ENCODE measurements at regions not wholly inside any gene's neighbourhood (a gene's known extent, or its start where the extent isn't known, plus 50 kb on each side); places are given as distances from the start of the nearest gene placed in this dataset.

DNA sequence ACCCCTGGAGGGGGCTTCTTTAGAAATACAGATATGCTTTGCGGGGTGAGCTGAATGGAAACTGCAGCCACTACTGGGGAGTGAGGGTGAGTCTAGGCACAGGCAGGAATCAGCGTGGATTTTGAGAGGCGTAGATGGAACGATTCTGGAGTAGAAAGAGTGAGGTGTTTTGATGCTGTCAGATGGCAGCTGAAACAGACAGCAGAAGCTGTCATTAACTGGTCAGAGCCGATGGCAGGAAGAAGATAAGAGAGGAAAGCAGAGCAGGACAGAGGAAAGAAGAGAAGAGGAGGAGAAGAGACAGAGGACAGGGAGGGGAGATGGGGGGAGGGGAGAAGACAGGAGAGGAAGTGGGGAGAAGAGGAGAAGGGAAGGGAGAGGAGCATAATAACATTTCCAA lies 138.5 kb downstream of the LRIG2 start:
- Histone ChIP-seq H4K91ac (ENCODE audit: low read length) (no peak overlapping the region), H3K27me3 (ENCODE audit: control insufficient read depth in 1 of 2, insufficient read depth in 1 of 2, low read length in 2 of 2) (peaks cover 17 to 22% of the 10 kb centered on the region in 2 experiments), H3K9ac (ENCODE audit: low read length) (no peak overlapping the region), H3K36me3 (ENCODE audit: control insufficient read depth in 1 of 2, insufficient read depth in 2 of 2, low read depth in 1 of 2, low read length in 2 of 2) (no peaks in the 10 kb centered on the region), H3K79me1 (replicated peaks; ENCODE audit: low read length, poor library complexity, severe bottlenecking) (no peaks in the 10 kb centered on the region), H3K4me2 (ENCODE audit: low read length, poor library complexity, severe bottlenecking) (no peak overlapping the region), H2BK15ac (ENCODE audit: low read depth, poor library complexity, severe bottlenecking) (no peak overlapping the region), H3K18ac (ENCODE audit: low read depth in 1 of 2, low read length in 2 of 2) (no peak overlapping the region), H3K9me3 (ENCODE audit: control insufficient read depth, low read length) (no peaks in the 10 kb centered on the region), H3K27ac (ENCODE audit: low read length, poor library complexity, severe bottlenecking) (no peak overlapping the region), H2AK5ac (ENCODE audit: low read length, severe bottlenecking) (no peak overlapping the region), H2BK120ac (ENCODE audit: low read depth, low read length) (no peak overlapping the region), H3K23ac (ENCODE audit: low read length in 2 of 2) (no peak overlapping the region), H3K4me1 (ENCODE audit: control insufficient read depth, insufficient read depth, low read depth, low read length) (no peaks in the 10 kb centered on the region), H2BK12ac (ENCODE audit: low read length in 2 of 2) (no peak overlapping the region), H2AFZ (ENCODE audit: low read depth, low read length) (no peak overlapping the region), H3K4ac (ENCODE audit: low read depth in 1 of 2, low read length in 2 of 2) (no peak overlapping the region), H3K4me3 (ENCODE audit: insufficient read depth in 1 of 2, low read depth in 1 of 2, low read length in 2 of 2) (no peak overlapping the region), H4K8ac (ENCODE audit: low read length) (no peak overlapping the region), H2BK5ac (ENCODE audit: low read depth, low read length, poor library complexity, severe bottlenecking) (no peak overlapping the region), H3K14ac (ENCODE audit: low read length in 2 of 2) (no peak overlapping the region)
- 48% methylated on average over 5 of the region's 5 CpGs for WGBS
- DNase-seq = no peak

- H3K4me1 ChIP-seq (ENCODE audit: control insufficient read depth, insufficient read depth, low read depth, low read length) = peaks cover 2% of the 10 kb centered on the region
- peaks cover 9 to 20% of the 10 kb centered on the region in 2 experiments for H3K27me3 ChIP-seq (ENCODE audit: control insufficient read depth in 1 of 2, insufficient read depth in 1 of 2, low read length in 2 of 2)
- DNase-seq = no peak
- H3K36me3 ChIP-seq (ENCODE audit: control insufficient read depth in 1 of 2, insufficient read depth in 2 of 2, low read depth in 1 of 2, low read length in 2 of 2) = no peaks in the 10 kb centered on the region
- no peak overlapping the region for H3K23ac ChIP-seq (ENCODE audit: low read length in 2 of 2)
- no peak overlapping the region for H3K27ac ChIP-seq (ENCODE audit: low read length, poor library complexity, severe bottlenecking)
- no peak overlapping the region for H2BK12ac ChIP-seq (ENCODE audit: low read length in 2 of 2)
- H3K4me2 ChIP-seq (ENCODE audit: low read length, poor library complexity, severe bottlenecking) = no peak overlapping the region
- no peak overlapping the region for H2AFZ ChIP-seq (ENCODE audit: low read depth, low read length)
- H3K9ac ChIP-seq (ENCODE audit: low read length) = no peak overlapping the region
- no peak overlapping the region for H3K4ac ChIP-seq (ENCODE audit: low read depth in 1 of 2, low read length in 2 of 2)
- peak overlapping the region; percentile 3 for H2BK15ac ChIP-seq (ENCODE audit: low read depth, poor library complexity, severe bottlenecking)
- no peak overlapping the region for H2AK5ac ChIP-seq (ENCODE audit: low read length, severe bottlenecking)
- no peak overlapping the region for H3K18ac ChIP-seq (ENCODE audit: low read depth in 1 of 2, low read length in 2 of 2)
- H3K4me3 ChIP-seq (ENCODE audit: insufficient read depth in 1 of 2, low read depth in 1 of 2, low read length in 2 of 2) = no peak overlapping the region
- H3K9me3 ChIP-seq (ENCODE audit: control insufficient read depth, low read length) = no peaks in the 10 kb centered on the region
- no peak overlapping the region for H3K14ac ChIP-seq (ENCODE audit: low read length in 2 of 2)
- H4K91ac ChIP-seq (ENCODE audit: low read length) = no peak overlapping the region
- no peaks in the 10 kb centered on the region for H3K79me1 ChIP-seq (replicated peaks; ENCODE audit: low read length, poor library complexity, severe bottlenecking)
- H4K8ac ChIP-seq (ENCODE audit: low read length) = no peak overlapping the region
- 71% methylated on average over 3 of the region's 3 CpGs for WGBS
- no peak overlapping the region for H2BK120ac ChIP-seq (ENCODE audit: low read depth, low read length)
- H2BK5ac ChIP-seq (ENCODE audit: low read depth, low read length, poor library complexity, severe bottlenecking) = no peak overlapping the region
These were observed 142.0 kb downstream of the LRIG2 start for GRCh38 chr1:113215015-113215414.

GRCh38 chr1:113216664-113217063 lies 143.7 kb downstream of the LRIG2 start:
- Histone ChIP-seq H2BK15ac (ENCODE audit: low read depth, poor library complexity, severe bottlenecking) (no peak overlapping the region), H2AK5ac (ENCODE audit: low read length, severe bottlenecking) (no peak overlapping the region), H2BK5ac (ENCODE audit: low read depth, low read length, poor library complexity, severe bottlenecking) (no peak overlapping the region), H3K9me3 (ENCODE audit: control insufficient read depth, low read length) (no peaks in the 10 kb centered on the region), H3K4me3 (ENCODE audit: insufficient read depth in 1 of 2, low read depth in 1 of 2, low read length in 2 of 2) (no peak overlapping the region), H4K8ac (ENCODE audit: low read length) (no peak overlapping the region), H3K36me3 (ENCODE audit: control insufficient read depth in 1 of 2, insufficient read depth in 2 of 2, low read depth in 1 of 2, low read length in 2 of 2) (no peaks in the 10 kb centered on the region), H3K79me1 (replicated peaks; ENCODE audit: low read length, poor library complexity, severe bottlenecking) (no peaks in the 10 kb centered on the region), H3K27me3 (ENCODE audit: control insufficient read depth in 1 of 2, insufficient read depth in 1 of 2, low read length in 2 of 2) (peaks cover 3 to 6% of the 10 kb centered on the region in 2 experiments), H3K14ac (ENCODE audit: low read length in 2 of 2) (no peak overlapping the region), H3K9ac (ENCODE audit: low read length) (no peak overlapping the region), H3K27ac (ENCODE audit: low read length, poor library complexity, severe bottlenecking) (no peak overlapping the region), H4K91ac (ENCODE audit: low read length) (peak overlapping the region; percentile 57), H2BK12ac (ENCODE audit: low read length in 2 of 2) (no peak overlapping the region), H2AFZ (ENCODE audit: low read depth, low read length) (no peak overlapping the region), H3K4me1 (ENCODE audit: control insufficient read depth, insufficient read depth, low read depth, low read length) (peaks cover 2% of the 10 kb centered on the region), H3K4ac (ENCODE audit: low read depth in 1 of 2, low read length in 2 of 2) (no peak overlapping the region), H2BK120ac (ENCODE audit: low read depth, low read length) (no peak overlapping the region), H3K18ac (ENCODE audit: low read depth in 1 of 2, low read length in 2 of 2) (no peak overlapping the region), H3K23ac (ENCODE audit: low read length in 2 of 2) (no peak overlapping the region), H3K4me2 (ENCODE audit: low read length, poor library complexity, severe bottlenecking) (no peak overlapping the region)
- no peak for DNase-seq
- WGBS = 82% methylated on average over 3 of the region's 3 CpGs

DNA sequence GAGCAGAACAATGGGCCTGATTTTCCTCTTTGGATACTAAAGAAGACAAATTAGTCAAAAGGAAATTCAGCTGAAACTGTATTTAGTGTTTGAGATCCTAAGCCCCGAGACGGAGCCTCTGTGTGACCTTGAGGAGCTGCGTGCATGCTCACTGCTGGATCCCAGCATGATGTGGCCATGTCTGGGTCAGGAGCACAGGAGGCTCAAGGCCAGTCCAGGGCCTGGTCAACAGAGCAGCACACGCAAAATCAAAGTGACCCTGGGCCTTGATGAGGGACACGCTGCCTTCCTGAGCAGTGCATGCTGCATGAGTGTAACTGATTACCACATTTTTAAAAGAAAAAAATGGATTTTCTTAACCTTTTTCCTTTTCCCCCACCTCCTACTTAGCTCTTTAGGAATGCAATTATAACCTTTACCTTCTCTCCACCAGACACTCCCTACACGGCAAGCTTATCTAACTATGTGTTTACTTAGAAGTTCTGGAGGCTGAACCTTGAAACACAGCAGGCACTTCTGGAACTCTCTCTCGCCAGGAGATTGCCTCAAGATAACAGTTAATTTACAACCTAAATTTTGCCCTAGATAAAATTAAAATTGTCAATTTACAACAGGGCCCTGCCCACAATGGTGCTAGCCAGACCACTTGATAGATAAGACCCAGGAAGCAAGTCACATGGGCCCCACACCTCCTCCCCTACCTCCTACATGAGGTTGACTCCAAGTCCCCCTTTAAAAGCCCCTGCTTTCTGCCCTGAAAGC lies 144.6 kb downstream of the LRIG2 start:
- Histone ChIP-seq H2AFZ (ENCODE audit: low read depth, low read length) (no peak overlapping the region), H3K4ac (ENCODE audit: low read depth in 1 of 2, low read length in 2 of 2) (no peak overlapping the region), H3K9ac (ENCODE audit: low read length) (no peak overlapping the region), H3K36me3 (ENCODE audit: control insufficient read depth in 1 of 2, insufficient read depth in 2 of 2, low read depth in 1 of 2, low read length in 2 of 2) (no peaks in the 10 kb centered on the region), H3K14ac (ENCODE audit: low read length in 2 of 2) (no peak overlapping the region), H3K4me2 (ENCODE audit: low read length, poor library complexity, severe bottlenecking) (no peak overlapping the region), H3K4me3 (ENCODE audit: insufficient read depth in 1 of 2, low read depth in 1 of 2, low read length in 2 of 2) (no peak overlapping the region), H2BK5ac (ENCODE audit: low read depth, low read length, poor library complexity, severe bottlenecking) (no peak overlapping the region), H3K18ac (ENCODE audit: low read depth in 1 of 2, low read length in 2 of 2) (no peak overlapping the region), H3K9me3 (ENCODE audit: control insufficient read depth, low read length) (no peaks in the 10 kb centered on the region), H2AK5ac (ENCODE audit: low read length, severe bottlenecking) (no peak overlapping the region), H3K4me1 (ENCODE audit: control insufficient read depth, insufficient read depth, low read depth, low read length) (peaks cover 2% of the 10 kb centered on the region), H4K91ac (ENCODE audit: low read length) (no peak overlapping the region), H3K27ac (ENCODE audit: low read length, poor library complexity, severe bottlenecking) (no peak overlapping the region), H2BK15ac (ENCODE audit: low read depth, poor library complexity, severe bottlenecking) (no peak overlapping the region), H2BK120ac (ENCODE audit: low read depth, low read length) (no peak overlapping the region), H3K79me1 (replicated peaks; ENCODE audit: low read length, poor library complexity, severe bottlenecking) (no peaks in the 10 kb centered on the region), H3K27me3 (ENCODE audit: control insufficient read depth in 1 of 2, insufficient read depth in 1 of 2, low read length in 2 of 2) (no peaks in the 10 kb centered on the region), H2BK12ac (ENCODE audit: low read length in 2 of 2) (no peak overlapping the region), H4K8ac (ENCODE audit: low read length) (peak overlapping the region; percentile 35), H3K23ac (ENCODE audit: low read length in 2 of 2) (no peak overlapping the region)
- WGBS = 21% methylated on average over 7 of the region's 7 CpGs
- DNase-seq = peak; percentile 7

All from mesenchymal stem cell (in vitro differentiated cells and primary cell).